H9 (cell line): ENCODE measurements at regions not wholly inside any gene's neighbourhood (a gene's known extent, or its start where the extent isn't known, plus 50 kb on each side); places are given as distances from the start of the nearest gene placed in this dataset.

Source experiments
- DNase-seq: peaks from one replicate; pipeline ENCODE4 v3.0.0-alpha.2; 2017
- H2AFZ ChIP-seq: one replicate; pipeline ENCODE4 v1.6.1; 2013; ENCODE audit warnings: mild to moderate bottlenecking, low read length, control low read depth, moderate library complexity
- H2AK5ac ChIP-seq: 2 replicates; pipeline ENCODE4 v1.6.1; 2013; ENCODE audit warnings: low read length, control low read depth, mixed read lengths; ENCODE audit not compliant: insufficient read length
- H2BK120ac ChIP-seq: one replicate; pipeline ENCODE4 v1.6.1; 2013; ENCODE audit warnings: low read depth, mild to moderate bottlenecking, low read length, control low read depth, inconsistent platforms; ENCODE audit not compliant: poor library complexity, severe bottlenecking
- H2BK12ac ChIP-seq: 2 replicates; pipeline ENCODE4 v1.6.1; 2013; ENCODE audit warnings: low read length, control low read depth, mixed read lengths, low read depth; ENCODE audit not compliant: insufficient read length
- H2BK15ac ChIP-seq: 2 replicates; pipeline ENCODE4 v1.6.1; 2013; ENCODE audit warnings: low read depth, low read length, control low read depth
- H2BK20ac ChIP-seq: one replicate; pipeline ENCODE4 v1.6.1; 2013; ENCODE audit warnings: low read depth, mild to moderate bottlenecking, low read length, control low read depth, inconsistent platforms; ENCODE audit not compliant: poor library complexity, severe bottlenecking
- H2BK5ac ChIP-seq: 2 replicates; pipeline ENCODE4 v1.6.1; 2013; ENCODE audit warnings: low read length, control low read depth, mixed read lengths; ENCODE audit not compliant: insufficient read length
- H3K14ac ChIP-seq: 2 replicates; pipeline ENCODE4 v1.6.1; 2013; ENCODE audit warnings: low read length, control low read depth; ENCODE audit not compliant: insufficient read depth
- H3K18ac ChIP-seq: 2 replicates; pipeline ENCODE4 v1.6.1; 2013; ENCODE audit warnings: low read depth, mild to moderate bottlenecking, mixed read lengths, low read length, control low read depth; ENCODE audit not compliant: insufficient read length
- H3K23ac ChIP-seq: 2 replicates; pipeline ENCODE4 v1.6.1; 2013; ENCODE audit warnings: low read length, control low read depth, mixed read lengths, low read depth; ENCODE audit not compliant: insufficient read length
- H3K23me2 ChIP-seq: 2 replicates; pipeline ENCODE4 v1.6.1; 2013; ENCODE audit warnings: low read depth, mild to moderate bottlenecking, mixed read lengths, low read length, control low read depth; ENCODE audit not compliant: insufficient read length, poor library complexity, severe bottlenecking
- H3K27ac ChIP-seq: 2 replicates; pipeline ENCODE4 v1.5.1; 2013; ENCODE audit warnings: low read length, control low read depth, mixed read lengths, low read depth; ENCODE audit not compliant: insufficient read length
- H3K27me3 ChIP-seq: 2 replicates; pipeline ENCODE4 v1.6.1; 2013; ENCODE audit warnings: low read length, control low read depth, inconsistent platforms; ENCODE audit not compliant: insufficient read depth
- H3K4ac ChIP-seq: 2 replicates; pipeline ENCODE4 v1.6.1; 2013; ENCODE audit warnings: low read depth, mild to moderate bottlenecking, control low read depth, inconsistent platforms, low read length, moderate library complexity
- H3K4me1 ChIP-seq: 2 replicates; pipeline ENCODE4 v1.6.1; 2013; ENCODE audit warnings: low read length, control low read depth, inconsistent platforms; ENCODE audit not compliant: insufficient read depth
- H3K4me2 ChIP-seq: 2 replicates; pipeline ENCODE4 v1.6.1; 2013; ENCODE audit warnings: low read length, control low read depth, mixed read lengths; ENCODE audit not compliant: insufficient read length, insufficient read depth
- H3K56ac ChIP-seq: 2 replicates; pipeline ENCODE4 v1.6.1; 2013; ENCODE audit warnings: low read depth, mild to moderate bottlenecking, mixed read lengths, low read length, control low read depth; ENCODE audit not compliant: insufficient read length
- H3K79me1 ChIP-seq: 2 replicates; pipeline ENCODE4 v1.6.1; 2013; ENCODE audit warnings: low read depth, mild to moderate bottlenecking, moderate library complexity, low read length, control low read depth, inconsistent platforms; ENCODE audit not compliant: insufficient read depth, poor library complexity, severe bottlenecking
- H3K79me2 ChIP-seq: 2 replicates; pipeline ENCODE4 v1.6.1; 2013; ENCODE audit warnings: low read length, control low read depth, inconsistent platforms; ENCODE audit not compliant: insufficient read depth
- H3K9ac ChIP-seq: 2 replicates; pipeline ENCODE4 v1.6.1; 2013; ENCODE audit warnings: low read length, control low read depth, mixed read lengths; ENCODE audit not compliant: insufficient read length; ENCODE audit errors: extremely low read depth
- H3K9me3 ChIP-seq: one replicate; pipeline ENCODE4 v1.6.1; 2013; ENCODE audit warnings: low read depth, low read length, inconsistent platforms; ENCODE audit not compliant: control insufficient read depth
- H3T11ph ChIP-seq: one replicate; pipeline ENCODE4 v1.6.1; 2013; ENCODE audit warnings: mild to moderate bottlenecking, low read length, control low read depth, inconsistent platforms
- H4K20me1 ChIP-seq: one replicate; pipeline ENCODE4 v1.6.1; 2013; ENCODE audit not compliant: control insufficient read depth, insufficient read length, insufficient read depth
- H4K5ac ChIP-seq: 2 replicates; pipeline ENCODE4 v1.6.1; 2013; ENCODE audit warnings: low read depth, mild to moderate bottlenecking, mixed read lengths, low read length, control low read depth; ENCODE audit not compliant: insufficient read length
- H4K8ac ChIP-seq: replicated peaks from 2 replicates; pipeline ENCODE4 v1.6.1; 2013; ENCODE audit warnings: low read length, control low read depth, mixed read lengths, low read depth; ENCODE audit not compliant: insufficient read length
- H4K91ac ChIP-seq: 2 replicates; pipeline ENCODE4 v1.6.1; 2013; ENCODE audit warnings: low read depth, mild to moderate bottlenecking, moderate library complexity, mixed read lengths, low read length, control low read depth; ENCODE audit not compliant: insufficient read length
- H3K27ac Mint-ChIP-seq, 3 experiments: 2 replicates in 2 of 3; 3 replicates in 1 of 3; pipeline ENCODE4 v1.8.0; 2020 to 2021; ENCODE audit warnings: mixed read lengths in 3 of 3, mild to moderate bottlenecking in 1 of 3, moderate library complexity in 1 of 3
- H3K27me3 Mint-ChIP-seq: 2 replicates; pipeline ENCODE4 v1.8.0; 2021; ENCODE audit warnings: low read depth, mild to moderate bottlenecking, moderate library complexity, mixed read lengths
- H3K36me3 Mint-ChIP-seq, 3 experiments: 2 replicates in 2 of 3; 3 replicates in 1 of 3; pipeline ENCODE4 v1.8.0; 2020 to 2021; ENCODE audit warnings: low read depth in 3 of 3, mixed read lengths in 3 of 3; ENCODE audit not compliant: insufficient read depth in 1 of 3
- H3K4me1 Mint-ChIP-seq, 2 experiments: 2 replicates each; pipeline ENCODE4 v1.8.0; 2020; ENCODE audit warnings: mixed read lengths in 2 of 2
- H3K4me3 Mint-ChIP-seq, 2 experiments: 2 replicates in 1 of 2; 3 replicates in 1 of 2; pipeline ENCODE4 v1.8.0; 2020 to 2021; ENCODE audit warnings: mild to moderate bottlenecking in 2 of 2, mixed read lengths in 2 of 2, moderate library complexity in 1 of 2
- H3K9me3 Mint-ChIP-seq, 2 experiments: 2 replicates in 1 of 2; 3 replicates in 1 of 2; pipeline ENCODE4 v1.8.0; 2020; ENCODE audit warnings: mild to moderate bottlenecking in 2 of 2, mixed read lengths in 2 of 2, moderate library complexity in 1 of 2
- CTCF ChIP-seq: fragments of 200-600 bp; sonication (generic); conservative IDR thresholded peaks from 3 replicates; pipeline ENCODE4 v1.8.0; 2021; ENCODE audit warnings: antibody characterized with exemption, mild to moderate bottlenecking
- WGBS: extraction: QIAGEN DNeasy Blood & Tissue Kit; methylation state at CpG from one replicate; pipeline ENCODE4 v1.1.7; 2013; ENCODE audit warnings: missing lambda C conversion rate, low lambda C conversion rate, mixed read lengths; ENCODE audit not compliant: insufficient read length; ENCODE audit errors: extremely low coverage; 5-methylcytosine and 5-hydroxymethylcytosine counted together

- TF ChIP-seq CTCF: no peak
- H3K27me3 ChIP-seq: no peaks in the 10 kb centered on the region; the same call in 1 of the 2 replicates
These were observed 1329.1 kb downstream of the PCDH18 start for GRCh38 chr4:136203199-136203598.

More at GRCh38 chr4:136203199-136203598, 1329.1 kb downstream of the PCDH18 start:
- Histone ChIP-seq H2BK120ac (no peak overlapping the region), H3T11ph (no peak overlapping the region), H3K27ac (no peak overlapping the region), H4K20me1 (no peaks in the 10 kb centered on the region), H3K9ac (no peak overlapping the region), H2BK20ac (no peak overlapping the region), H2BK15ac (no peak overlapping the region), H2BK5ac (no peak overlapping the region), H3K4me2 (no peak overlapping the region), H4K8ac (no peak overlapping the region), H2AK5ac (no peak overlapping the region), H3K14ac (no peak overlapping the region), H2AFZ (no peak overlapping the region), H3K79me2 (no peaks in the 10 kb centered on the region), H4K5ac (no peak overlapping the region), H3K23me2 (no peaks in the 10 kb centered on the region), H3K79me1 (no peaks in the 10 kb centered on the region), H3K23ac (no peak overlapping the region), H2BK12ac (no peak overlapping the region), H3K56ac (no peak overlapping the region), H3K9me3 (no peaks in the 10 kb centered on the region), H3K4ac (no peak overlapping the region), H3K4me1 (no peaks in the 10 kb centered on the region), H4K91ac (no peak overlapping the region), H3K18ac (no peak overlapping the region)
- peaks cover 4 to 6% of the 10 kb centered on the region in 2 experiments for H3K4me1 Mint-ChIP-seq
- no peak overlapping the region for H3K27ac Mint-ChIP-seq
- H3K9me3 Mint-ChIP-seq: peaks cover 16 to 18% of the 10 kb centered on the region in 2 experiments; a peak in 4 of 5 replicates
- H3K27me3 Mint-ChIP-seq: peaks cover 11% of the 10 kb centered on the region
- DNase-seq: peak; percentile 28
- no CpG with 5 or more reads among the region's 4 CpGs for WGBS
- peaks cover 5 to 19% (median 15%) of the 10 kb centered on the region in 3 experiments; a peak in 6 of 7 replicates for H3K36me3 Mint-ChIP-seq
- no peak overlapping the region for H3K4me3 Mint-ChIP-seq
